ENCODE measurements at regions not wholly inside any gene's neighbourhood (a gene's known extent, or its start where the extent isn't known, plus 50 kb on each side); places are given as distances from the start of the nearest gene placed in this dataset.
"Not testable (repeated sequence)": the region's sequence is repeated elsewhere in the genome, so short reads cannot be mapped to it uniquely, and the experiment has no call there.

DNA sequence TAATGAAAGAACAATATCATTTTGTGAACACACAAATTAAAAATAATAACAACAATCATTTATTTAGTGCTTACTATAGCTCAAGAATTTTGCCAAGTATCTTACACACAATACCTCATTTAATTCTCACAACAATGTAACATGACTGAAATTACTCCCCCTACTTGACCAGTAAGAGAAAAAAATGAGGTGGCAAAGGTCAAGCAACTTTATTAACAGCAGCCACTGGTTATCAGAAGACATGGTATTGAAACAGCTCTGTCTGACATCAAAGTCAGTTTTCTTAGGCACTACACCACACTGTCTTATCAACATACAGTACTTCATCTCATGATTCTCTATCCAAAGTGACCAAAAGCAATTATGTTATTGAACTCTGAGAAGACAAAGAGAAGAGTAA is 389.4 kb downstream of the ZEB2 start:
- Mint-ChIP-seq H3K9me3 (ENCODE audit: insufficient read depth) (no peaks in the 10 kb centered on the region), H3K36me3 (ENCODE audit: low read depth) (peaks cover 7% of the 10 kb centered on the region), H3K4me1 (ENCODE audit: low read depth) (no peaks in the 10 kb centered on the region), H3K27me3 (ENCODE audit: low read depth) (no peaks in the 10 kb centered on the region), H3K27ac (no peak overlapping the region), H3K4me3 (no peak overlapping the region)
- ChIA-PET POLR2A (no interaction called here), CTCF (no interaction called here)
- DNase-seq (no peak), ATAC-seq (no peak)

DNA sequence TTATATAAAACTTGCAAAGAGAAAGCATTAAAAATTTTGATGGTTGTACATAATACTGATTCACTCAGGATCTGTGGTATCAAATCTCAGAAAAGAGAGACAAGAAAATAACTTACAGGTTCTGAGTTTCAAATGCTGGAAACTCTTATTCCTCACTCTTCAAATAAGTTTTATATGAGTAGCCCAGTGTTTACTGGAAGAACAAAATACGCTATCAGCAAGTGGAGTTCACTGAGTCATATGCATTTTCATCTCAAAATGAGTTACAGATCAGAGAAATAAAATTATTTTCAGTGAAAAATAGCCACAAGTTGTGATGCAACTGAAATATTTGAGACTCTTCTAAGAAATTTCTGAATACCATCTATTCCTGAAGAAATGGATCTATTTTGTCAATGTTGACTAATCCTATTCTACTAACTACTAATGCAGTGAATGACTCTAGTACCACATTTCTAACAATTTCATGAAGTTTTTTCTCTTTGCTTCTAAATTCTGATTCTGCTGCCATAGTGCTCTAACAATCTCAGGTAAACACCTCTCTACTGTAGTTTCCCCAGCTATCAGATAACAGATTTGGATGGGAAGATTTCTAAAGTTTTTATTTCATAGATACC is 391.7 kb downstream of the ZEB2 start:
- POLR2A ChIA-PET: no interaction called here
- Mint-ChIP-seq H3K4me1 (ENCODE audit: low read depth) (no peaks in the 10 kb centered on the region), H3K4me3 (no peak overlapping the region), H3K9me3 (ENCODE audit: insufficient read depth) (no peaks in the 10 kb centered on the region), H3K27me3 (ENCODE audit: low read depth) (no peaks in the 10 kb centered on the region), H3K36me3 (ENCODE audit: low read depth) (peaks cover 6% of the 10 kb centered on the region), H3K27ac (no peak overlapping the region)
- no peak for DNase-seq
- CTCF ChIA-PET: no interaction called here
- ATAC-seq: no peak

DNA sequence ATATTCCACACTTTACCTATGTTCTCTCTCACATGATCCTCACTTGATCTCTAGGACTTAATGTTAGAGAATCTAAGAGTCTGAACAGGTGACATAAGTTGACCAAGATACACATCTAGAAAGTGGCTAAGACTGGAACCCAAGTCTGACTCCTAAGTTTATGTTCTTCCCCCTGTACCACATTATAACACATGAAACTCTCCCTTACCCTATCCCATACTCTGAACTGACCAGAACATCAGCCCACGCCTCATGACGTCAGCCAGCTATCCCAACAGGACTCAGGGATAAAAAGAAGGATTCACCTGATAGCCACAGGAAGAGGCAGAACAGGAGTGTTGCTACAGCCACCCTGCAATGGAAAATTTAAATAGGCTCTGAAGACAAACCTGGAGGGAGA is 392.2 kb downstream of the ZEB2 start:
- peaks cover 6% of the 10 kb centered on the region for H3K36me3 Mint-ChIP-seq (ENCODE audit: low read depth)
- CTCF ChIA-PET: no interaction called here
- DNase-seq: no peak
- H3K27me3 Mint-ChIP-seq (ENCODE audit: low read depth): no peaks in the 10 kb centered on the region
- no peaks in the 10 kb centered on the region for H3K9me3 Mint-ChIP-seq (ENCODE audit: insufficient read depth)
- no peaks in the 10 kb centered on the region for H3K4me1 Mint-ChIP-seq (ENCODE audit: low read depth)
- H3K4me3 Mint-ChIP-seq: no peak overlapping the region
- no peak for ATAC-seq
- POLR2A ChIA-PET: no interaction called here
- no peak overlapping the region for H3K27ac Mint-ChIP-seq

DNA sequence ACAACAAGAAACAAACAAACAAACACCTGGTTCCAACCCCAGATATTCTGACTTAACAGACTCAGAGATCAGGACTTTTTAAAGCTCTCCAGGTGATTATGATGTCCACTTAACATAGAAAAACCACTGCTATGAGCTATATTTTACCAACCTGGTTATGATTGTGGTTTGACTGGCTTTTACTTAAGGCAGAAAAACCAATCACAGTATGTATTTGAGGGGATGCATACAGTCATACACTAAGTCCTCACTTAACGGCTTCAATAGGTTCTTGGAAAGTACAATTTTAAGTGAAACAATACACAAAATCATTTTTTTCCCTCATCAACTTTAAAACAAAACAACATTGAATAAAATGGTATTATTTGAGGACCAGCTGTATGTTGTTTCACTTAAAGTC is 393.6 kb downstream of the ZEB2 start:
- ChIA-PET CTCF (no interaction called here), POLR2A (interaction anchor here (0.7 kb wide), 1 partner anchor 90 kb away, joined by 3 read pairs; no protein-coding TSS in a partner anchor)
- no peak for ATAC-seq

DNA sequence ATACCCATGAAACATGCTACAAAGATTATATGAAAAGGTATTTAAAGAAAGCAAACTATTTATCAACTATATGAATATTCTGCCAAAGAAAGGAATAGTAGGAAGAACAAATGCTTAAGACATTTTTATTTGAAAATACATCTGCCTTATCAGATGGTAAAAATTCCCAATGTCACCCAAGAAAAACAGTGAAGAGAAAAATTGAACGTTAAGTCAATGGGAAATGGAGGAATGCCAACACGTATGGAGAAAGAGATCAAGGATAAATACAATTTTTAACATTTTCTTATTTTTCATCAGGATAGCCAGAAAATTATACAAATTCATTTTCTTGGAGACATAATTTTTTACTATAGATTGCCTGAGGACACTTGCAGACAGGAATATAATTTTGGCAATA is 394.2 kb downstream of the ZEB2 start:
- POLR2A ChIA-PET: no interaction called here
- ATAC-seq (no peak), DNase-seq (no peak)
- Mint-ChIP-seq H3K9me3 (ENCODE audit: insufficient read depth) (no peaks in the 10 kb centered on the region), H3K4me3 (no peak overlapping the region), H3K4me1 (ENCODE audit: low read depth) (no peaks in the 10 kb centered on the region), H3K36me3 (ENCODE audit: low read depth) (peaks cover 6% of the 10 kb centered on the region), H3K27ac (no peak overlapping the region), H3K27me3 (ENCODE audit: low read depth) (no peaks in the 10 kb centered on the region)
- CTCF ChIA-PET: no interaction called here

More for the DNA sequence above, 393.6 kb downstream of the ZEB2 start:
- H3K27me3 Mint-ChIP-seq (ENCODE audit: low read depth): no peaks in the 10 kb centered on the region
- DNase-seq: no peak
- no peak overlapping the region for H3K4me3 Mint-ChIP-seq
- peaks cover 6% of the 10 kb centered on the region for H3K36me3 Mint-ChIP-seq (ENCODE audit: low read depth)
- H3K9me3 Mint-ChIP-seq (ENCODE audit: insufficient read depth): no peaks in the 10 kb centered on the region
- H3K4me1 Mint-ChIP-seq (ENCODE audit: low read depth): no peaks in the 10 kb centered on the region
- no peak overlapping the region for H3K27ac Mint-ChIP-seq

GRCh38 chr2:144124882-144125281 is 395.0 kb downstream of the ZEB2 start:
- Mint-ChIP-seq H3K9me3 (ENCODE audit: insufficient read depth) (no peaks in the 10 kb centered on the region), H3K4me3 (no peak overlapping the region), H3K4me1 (ENCODE audit: low read depth) (no peaks in the 10 kb centered on the region), H3K27ac (no peak overlapping the region), H3K36me3 (ENCODE audit: low read depth) (peaks cover 6% of the 10 kb centered on the region), H3K27me3 (ENCODE audit: low read depth) (no peaks in the 10 kb centered on the region)
- ChIA-PET CTCF (no interaction called here), POLR2A (no interaction called here)
- no peak for ATAC-seq
- DNase-seq: no peak

- no peak overlapping the region for H3K4me3 Mint-ChIP-seq
- POLR2A ChIA-PET: interaction anchor here (0.5 kb wide), 1 partner anchor 1482 kb away, joined by 3 read pairs; no protein-coding TSS in a partner anchor
- H3K9me3 Mint-ChIP-seq (ENCODE audit: insufficient read depth): no peaks in the 10 kb centered on the region
- DNase-seq (no peak), ATAC-seq (no peak)
- CTCF ChIA-PET: no interaction called here
- H3K4me1 Mint-ChIP-seq (ENCODE audit: low read depth): no peaks in the 10 kb centered on the region
- no peaks in the 10 kb centered on the region for H3K27me3 Mint-ChIP-seq (ENCODE audit: low read depth)
- H3K27ac Mint-ChIP-seq: no peak overlapping the region
- peaks cover 2% of the 10 kb centered on the region for H3K36me3 Mint-ChIP-seq (ENCODE audit: low read depth)
Measured at GRCh38 chr2:144120487-144120886, 399.4 kb downstream of the ZEB2 start.

DNA sequence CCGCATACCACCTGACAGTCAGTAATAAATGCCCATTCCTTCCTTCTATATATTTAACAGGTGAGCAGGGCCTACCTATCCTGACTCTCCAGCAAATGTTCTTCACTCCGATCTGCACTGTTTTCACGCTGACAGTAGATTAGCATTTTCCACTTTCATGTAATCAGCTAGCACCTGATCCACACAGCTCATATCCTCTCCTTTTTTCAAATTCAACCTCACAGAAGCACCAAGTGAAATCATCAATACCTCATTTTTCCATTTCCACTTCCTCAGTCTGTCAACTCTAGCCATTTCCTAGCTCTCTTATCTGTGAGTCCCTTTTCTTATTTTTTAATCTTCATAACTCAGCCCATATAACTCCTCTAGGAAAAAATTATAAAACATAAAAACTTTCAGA is 402.8 kb downstream of the ZEB2 start:
- ChIA-PET POLR2A (no interaction called here), CTCF (interaction anchor here (1.0 kb wide), 1 partner anchor 12 kb away, joined by 3 read pairs; no protein-coding TSS in a partner anchor)
- Mint-ChIP-seq H3K36me3 (ENCODE audit: low read depth) (no peaks in the 10 kb centered on the region), H3K4me3 (no peak overlapping the region), H3K4me1 (ENCODE audit: low read depth) (no peaks in the 10 kb centered on the region), H3K27me3 (ENCODE audit: low read depth) (no peaks in the 10 kb centered on the region), H3K27ac (no peak overlapping the region), H3K9me3 (ENCODE audit: insufficient read depth) (no peaks in the 10 kb centered on the region)
- DNase-seq (no peak), ATAC-seq (no peak)

DNA sequence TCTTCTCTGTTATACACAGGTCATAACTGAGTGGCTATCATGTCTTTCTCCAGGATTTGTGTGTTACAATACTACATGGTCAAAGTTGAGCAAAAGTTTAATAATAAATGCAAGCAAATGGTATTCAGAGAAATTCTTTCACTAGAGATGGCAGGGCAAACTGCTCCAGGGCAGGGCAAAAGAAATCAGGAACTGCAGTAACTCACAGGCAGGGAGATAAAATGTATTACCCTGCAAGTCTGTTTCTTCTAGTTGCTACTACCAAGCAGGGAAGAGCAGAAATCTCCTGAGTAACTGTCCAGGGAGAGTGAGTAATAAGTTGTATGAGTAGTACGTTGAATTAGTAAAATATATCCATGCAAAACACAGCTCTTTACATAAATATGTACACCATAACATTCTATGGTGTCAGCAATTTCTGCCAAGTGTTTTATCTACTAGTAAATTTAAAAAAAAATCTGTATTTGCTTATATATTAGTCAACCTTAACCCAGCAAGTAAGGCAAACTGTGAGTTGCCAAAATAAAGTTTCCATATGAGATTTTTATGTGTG is 404.1 kb downstream of the ZEB2 start:
- no peaks in the 10 kb centered on the region for H3K4me1 Mint-ChIP-seq (ENCODE audit: low read depth)
- no peak for DNase-seq
- CTCF ChIA-PET: no interaction called here
- no peaks in the 10 kb centered on the region for H3K36me3 Mint-ChIP-seq (ENCODE audit: low read depth)
- ATAC-seq: no peak
- H3K4me3 Mint-ChIP-seq: no peak overlapping the region
- no peaks in the 10 kb centered on the region for H3K9me3 Mint-ChIP-seq (ENCODE audit: insufficient read depth)
- H3K27ac Mint-ChIP-seq: no peak overlapping the region
- H3K27me3 Mint-ChIP-seq (ENCODE audit: low read depth): no peaks in the 10 kb centered on the region
- POLR2A ChIA-PET: no interaction called here

DNA sequence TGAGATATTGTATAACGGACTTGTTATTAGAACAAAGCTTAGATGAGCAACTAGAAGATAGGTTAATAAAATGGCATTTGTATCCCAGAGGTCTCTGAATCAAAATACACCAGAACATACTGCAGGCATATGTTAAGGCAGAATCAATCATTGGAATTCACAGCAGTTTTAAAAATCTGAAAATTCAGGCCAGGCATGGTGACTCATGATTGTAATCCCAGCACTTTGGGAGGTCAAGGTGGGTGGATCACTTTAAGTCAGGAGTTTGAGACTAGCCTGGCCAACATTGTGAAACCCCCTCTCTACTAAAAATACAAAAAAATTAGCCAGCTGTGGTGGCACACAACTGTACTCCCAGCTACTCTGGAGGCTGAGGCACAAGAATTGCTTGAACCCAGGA is 405.2 kb downstream of the ZEB2 start:
- no peak overlapping the region for H3K27ac Mint-ChIP-seq
- DNase-seq (no peak), ATAC-seq (no peak)
- H3K9me3 Mint-ChIP-seq (ENCODE audit: insufficient read depth): no peaks in the 10 kb centered on the region
- H3K27me3 Mint-ChIP-seq (ENCODE audit: low read depth): no peaks in the 10 kb centered on the region
- no peak overlapping the region for H3K4me3 Mint-ChIP-seq
- H3K4me1 Mint-ChIP-seq (ENCODE audit: low read depth): no peaks in the 10 kb centered on the region
- H3K36me3 Mint-ChIP-seq (ENCODE audit: low read depth): no peaks in the 10 kb centered on the region
- ChIA-PET CTCF (no interaction called here), POLR2A (no interaction called here)

DNA sequence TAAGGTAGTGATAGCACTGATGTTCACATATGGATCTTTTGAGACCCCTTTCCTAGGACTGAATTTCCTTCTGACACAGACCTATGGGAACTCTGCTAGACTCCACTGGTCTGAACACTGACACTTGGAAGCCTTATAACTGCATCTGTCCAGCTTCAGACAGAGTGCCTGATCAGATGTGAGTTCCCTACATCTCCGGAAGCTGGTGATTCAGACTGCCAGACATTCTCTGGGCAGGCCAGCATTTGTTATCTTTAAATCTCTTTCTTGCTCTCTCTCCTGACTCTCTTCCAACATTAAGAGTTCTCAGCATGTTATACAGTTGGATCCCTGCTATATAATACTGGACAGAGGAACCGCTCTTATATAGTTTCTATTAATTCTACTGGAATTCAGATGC is 408.5 kb downstream of the ZEB2 start:
- CTCF ChIA-PET: no interaction called here
- H3K9me3 Mint-ChIP-seq (ENCODE audit: insufficient read depth): peaks cover 6% of the 10 kb centered on the region
- H3K36me3 Mint-ChIP-seq (ENCODE audit: low read depth): peaks cover 3% of the 10 kb centered on the region
- DNase-seq: no peak
- H3K27me3 Mint-ChIP-seq (ENCODE audit: low read depth): no peaks in the 10 kb centered on the region
- no peak overlapping the region for H3K4me3 Mint-ChIP-seq
- no peak overlapping the region for H3K27ac Mint-ChIP-seq
- POLR2A ChIA-PET: no interaction called here
- no peak for ATAC-seq
- no peaks in the 10 kb centered on the region for H3K4me1 Mint-ChIP-seq (ENCODE audit: low read depth)

GRCh38 chr2:144106104-144106503 is 413.8 kb downstream of the ZEB2 start:
- H3K27ac Mint-ChIP-seq; H3K4me1 Mint-ChIP-seq (ENCODE audit: low read depth); ATAC-seq; CTCF ChIA-PET; DNase-seq; H3K4me3 Mint-ChIP-seq; H3K9me3 Mint-ChIP-seq (ENCODE audit: insufficient read depth); POLR2A ChIA-PET; H3K27me3 Mint-ChIP-seq (ENCODE audit: low read depth): not testable (repeated sequence)
- H3K36me3 Mint-ChIP-seq (ENCODE audit: low read depth): peaks cover 17% of the 10 kb centered on the region

- no peaks in the 10 kb centered on the region for H3K27me3 Mint-ChIP-seq (ENCODE audit: low read depth)
- no peak overlapping the region for H3K27ac Mint-ChIP-seq
- CTCF ChIA-PET: interaction anchor here (0.5 kb wide), 1 partner anchor 283 kb away, joined by 3 read pairs; no protein-coding TSS in a partner anchor
- ATAC-seq: no peak
- POLR2A ChIA-PET: no interaction called here
- no peak overlapping the region for H3K4me3 Mint-ChIP-seq
- DNase-seq: no peak
- peaks cover 13% of the 10 kb centered on the region for H3K36me3 Mint-ChIP-seq (ENCODE audit: low read depth)
- H3K9me3 Mint-ChIP-seq (ENCODE audit: insufficient read depth): peaks cover 8% of the 10 kb centered on the region
- H3K4me1 Mint-ChIP-seq (ENCODE audit: low read depth): no peaks in the 10 kb centered on the region
Measured at GRCh38 chr2:144102386-144102785, 417.5 kb downstream of the ZEB2 start.
